ENCODE measurements at regions not wholly inside any gene's neighbourhood (a gene's known extent, or its start where the extent isn't known, plus 50 kb on each side); places are given as distances from the start of the nearest gene placed in this dataset.

DNA sequence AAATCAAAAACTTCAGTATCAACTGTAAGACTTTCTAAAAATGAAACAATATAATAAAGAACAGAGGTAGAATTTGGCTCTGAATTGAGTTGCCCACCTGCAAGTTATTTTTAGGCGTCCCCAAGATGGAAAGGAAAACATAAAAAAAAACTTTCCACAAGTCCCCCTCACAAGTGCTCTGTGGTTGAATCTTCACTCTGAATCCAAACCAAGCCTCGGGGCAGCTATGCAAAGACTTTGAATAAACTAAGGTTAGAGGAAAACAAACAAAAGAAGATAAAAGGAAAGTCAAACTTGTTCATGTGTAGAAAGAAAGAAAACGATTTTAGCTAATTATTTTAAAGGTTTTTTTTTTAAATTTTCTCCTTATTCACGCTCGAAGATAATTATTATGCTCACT is 372.4 kb upstream of the SLIT2 start:
- Histone ChIP-seq H3F3A (ENCODE audit: control insufficient read depth, insufficient read depth) (no peaks in the 10 kb centered on the region), H3K9me2 (replicated peaks; ENCODE audit: control insufficient read depth, low read length) (no peaks in the 10 kb centered on the region), H3K4me3 (ENCODE audit: low read length) (no peak overlapping the region), H3K27me3 (ENCODE audit: control insufficient read depth, low read length) (no peaks in the 10 kb centered on the region), H3K36me3 (ENCODE audit: control insufficient read depth, low read length) (no peaks in the 10 kb centered on the region), H3K27ac (ENCODE audit: low read depth, low read length) (no peak overlapping the region), H3K4me2 (ENCODE audit: low read length) (no peak overlapping the region), H3K4me1 (ENCODE audit: control insufficient read depth, low read length) (no peaks in the 10 kb centered on the region), H4K20me1 (ENCODE audit: control insufficient read depth, insufficient read depth, low read depth, low read length) (no peaks in the 10 kb centered on the region), H3K79me2 (ENCODE audit: control insufficient read depth, low read length) (no peaks in the 10 kb centered on the region), H3K9me3 (ENCODE audit: control insufficient read depth, insufficient read depth, low read length) (no peaks in the 10 kb centered on the region)
- TF ChIP-seq EZH2phosphoT487 (IDR thresholded peaks at IDR 0.05; ENCODE audit: borderline replicate concordance, low read length): no peak
- TF ChIP-seq, protein P1, sequence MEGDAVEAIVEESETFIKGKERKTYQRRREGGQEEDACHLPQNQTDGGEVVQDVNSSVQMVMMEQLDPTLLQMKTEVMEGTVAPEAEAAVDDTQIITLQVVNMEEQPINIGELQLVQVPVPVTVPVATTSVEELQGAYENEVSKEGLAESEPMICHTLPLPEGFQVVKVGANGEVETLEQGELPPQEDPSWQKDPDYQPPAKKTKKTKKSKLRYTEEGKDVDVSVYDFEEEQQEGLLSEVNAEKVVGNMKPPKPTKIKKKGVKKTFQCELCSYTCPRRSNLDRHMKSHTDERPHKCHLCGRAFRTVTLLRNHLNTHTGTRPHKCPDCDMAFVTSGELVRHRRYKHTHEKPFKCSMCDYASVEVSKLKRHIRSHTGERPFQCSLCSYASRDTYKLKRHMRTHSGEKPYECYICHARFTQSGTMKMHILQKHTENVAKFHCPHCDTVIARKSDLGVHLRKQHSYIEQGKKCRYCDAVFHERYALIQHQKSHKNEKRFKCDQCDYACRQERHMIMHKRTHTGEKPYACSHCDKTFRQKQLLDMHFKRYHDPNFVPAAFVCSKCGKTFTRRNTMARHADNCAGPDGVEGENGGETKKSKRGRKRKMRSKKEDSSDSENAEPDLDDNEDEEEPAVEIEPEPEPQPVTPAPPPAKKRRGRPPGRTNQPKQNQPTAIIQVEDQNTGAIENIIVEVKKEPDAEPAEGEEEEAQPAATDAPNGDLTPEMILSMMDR (IDR thresholded peaks at IDR 0.05; ENCODE audit: low read depth, low read length, poor library complexity, severe bottlenecking): no peak

DNA sequence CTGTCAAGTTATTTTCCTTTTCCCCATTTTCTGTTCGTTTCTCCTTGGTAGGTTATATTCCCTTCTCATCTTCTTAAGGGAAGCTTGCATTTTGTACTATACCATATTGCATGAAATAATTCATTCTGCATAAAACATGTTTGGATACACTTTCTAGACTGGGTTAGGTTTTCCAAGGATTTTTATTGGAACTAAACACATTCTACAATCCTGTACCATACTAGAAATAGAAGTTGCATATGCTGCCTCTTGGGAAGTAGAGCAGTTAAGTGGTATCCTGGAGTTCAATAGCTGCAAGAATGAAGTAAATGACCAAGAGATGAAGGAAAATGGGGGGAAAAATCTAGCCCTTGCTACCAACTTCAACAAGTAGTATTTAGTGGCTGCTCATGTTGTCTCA is 393.7 kb upstream of the SLIT2 start:
- Histone ChIP-seq H3K9me2 (replicated peaks; ENCODE audit: control insufficient read depth, low read length) (no peaks in the 10 kb centered on the region), H3K4me1 (ENCODE audit: control insufficient read depth, low read length) (no peaks in the 10 kb centered on the region), H3K36me3 (ENCODE audit: control insufficient read depth, low read length) (no peaks in the 10 kb centered on the region), H3K27ac (ENCODE audit: low read depth, low read length) (no peak overlapping the region), H3F3A (ENCODE audit: control insufficient read depth, insufficient read depth) (no peaks in the 10 kb centered on the region), H4K20me1 (ENCODE audit: control insufficient read depth, insufficient read depth, low read depth, low read length) (no peaks in the 10 kb centered on the region), H3K4me3 (ENCODE audit: low read length) (no peak overlapping the region), H3K4me2 (ENCODE audit: low read length) (no peak overlapping the region), H3K27me3 (ENCODE audit: control insufficient read depth, low read length) (no peaks in the 10 kb centered on the region), H3K9me3 (ENCODE audit: control insufficient read depth, insufficient read depth, low read length) (no peaks in the 10 kb centered on the region), H3K79me2 (ENCODE audit: control insufficient read depth, low read length) (no peaks in the 10 kb centered on the region)
- TF ChIP-seq EZH2phosphoT487 (IDR thresholded peaks at IDR 0.05; ENCODE audit: borderline replicate concordance, low read length): no peak
- TF ChIP-seq, protein P1 (IDR thresholded peaks at IDR 0.05; ENCODE audit: low read depth, low read length, poor library complexity, severe bottlenecking): no peak

DNA sequence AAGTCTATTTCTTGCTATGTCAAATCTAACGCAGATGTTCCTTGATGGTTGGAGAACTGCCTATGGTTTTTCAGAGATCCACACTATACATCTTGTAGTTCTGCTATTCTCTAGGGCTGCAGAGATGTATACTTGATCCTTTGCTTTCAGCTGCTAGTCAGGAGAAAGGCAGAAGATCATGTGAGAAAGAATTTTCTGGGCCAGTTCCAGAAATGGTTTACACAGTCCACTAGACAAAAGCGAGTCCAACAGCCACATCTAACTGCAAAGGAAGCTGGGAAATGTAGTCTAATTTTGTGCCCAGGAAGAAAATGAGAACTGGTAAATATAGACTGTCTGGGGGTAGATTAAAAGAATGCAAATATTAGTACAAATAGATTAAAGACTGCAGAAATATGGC is 394.3 kb upstream of the SLIT2 start:
- H3K36me3 ChIP-seq (ENCODE audit: control insufficient read depth, low read length): no peaks in the 10 kb centered on the region
- no peak overlapping the region for H3K27ac ChIP-seq (ENCODE audit: low read depth, low read length)
- H4K20me1 ChIP-seq (ENCODE audit: control insufficient read depth, insufficient read depth, low read depth, low read length): no peaks in the 10 kb centered on the region
- H3K79me2 ChIP-seq (ENCODE audit: control insufficient read depth, low read length): no peaks in the 10 kb centered on the region
- H3K27me3 ChIP-seq (ENCODE audit: control insufficient read depth, low read length): no peaks in the 10 kb centered on the region
- no peaks in the 10 kb centered on the region for H3K9me2 ChIP-seq (replicated peaks; ENCODE audit: control insufficient read depth, low read length)
- H3K9me3 ChIP-seq (ENCODE audit: control insufficient read depth, insufficient read depth, low read length): no peaks in the 10 kb centered on the region
- TF ChIP-seq EZH2phosphoT487 (IDR thresholded peaks at IDR 0.05; ENCODE audit: borderline replicate concordance, low read length): no peak
- TF ChIP-seq, protein P1 (IDR thresholded peaks at IDR 0.05; ENCODE audit: low read depth, low read length, poor library complexity, severe bottlenecking): no peak
- no peak overlapping the region for H3K4me2 ChIP-seq (ENCODE audit: low read length)
- H3K4me3 ChIP-seq (ENCODE audit: low read length): no peak overlapping the region
- H3K4me1 ChIP-seq (ENCODE audit: control insufficient read depth, low read length): no peaks in the 10 kb centered on the region
- H3F3A ChIP-seq (ENCODE audit: control insufficient read depth, insufficient read depth): no peaks in the 10 kb centered on the region

DNA sequence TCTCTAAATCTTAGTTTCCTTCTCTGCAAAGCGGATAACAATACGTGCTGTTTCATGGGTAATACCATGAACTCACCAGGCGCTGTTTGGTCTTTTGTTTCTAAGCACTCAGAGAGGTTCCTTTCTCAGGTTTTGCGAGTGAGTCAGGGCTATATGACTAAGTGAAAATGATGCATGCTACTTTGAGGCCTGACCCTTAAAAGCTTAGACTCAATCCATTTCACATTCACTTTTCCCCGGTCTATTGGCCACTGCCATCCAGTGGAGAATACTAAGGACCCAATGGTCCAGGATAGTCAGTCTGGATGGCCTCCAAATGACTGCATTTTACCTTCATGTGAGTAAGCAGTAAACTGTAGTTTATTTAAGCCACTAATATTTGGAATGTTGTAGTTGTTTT is 400.8 kb upstream of the SLIT2 start:
- Histone ChIP-seq H3K27me3 (ENCODE audit: control insufficient read depth, low read length) (no peaks in the 10 kb centered on the region), H3K27ac (ENCODE audit: low read depth, low read length) (no peak overlapping the region), H3K9me3 (ENCODE audit: control insufficient read depth, insufficient read depth, low read length) (no peaks in the 10 kb centered on the region), H3K4me3 (ENCODE audit: low read length) (no peak overlapping the region), H3K9me2 (replicated peaks; ENCODE audit: control insufficient read depth, low read length) (no peaks in the 10 kb centered on the region), H3K36me3 (ENCODE audit: control insufficient read depth, low read length) (no peaks in the 10 kb centered on the region), H3K79me2 (ENCODE audit: control insufficient read depth, low read length) (no peaks in the 10 kb centered on the region), H3K4me2 (ENCODE audit: low read length) (no peak overlapping the region), H3F3A (ENCODE audit: control insufficient read depth, insufficient read depth) (no peaks in the 10 kb centered on the region), H3K4me1 (ENCODE audit: control insufficient read depth, low read length) (no peaks in the 10 kb centered on the region), H4K20me1 (ENCODE audit: control insufficient read depth, insufficient read depth, low read depth, low read length) (no peaks in the 10 kb centered on the region)
- TF ChIP-seq, protein P1 (IDR thresholded peaks at IDR 0.05; ENCODE audit: low read depth, low read length, poor library complexity, severe bottlenecking): no peak
- TF ChIP-seq EZH2phosphoT487 (IDR thresholded peaks at IDR 0.05; ENCODE audit: borderline replicate concordance, low read length): no peak

Data from DOHH2 (cell line).